ENCODE measurements at regions not wholly inside any gene's neighbourhood (a gene's known extent, or its start where the extent isn't known, plus 50 kb on each side); places are given as distances from the start of the nearest gene placed in this dataset.

- no peaks in the 10 kb centered on the region for H3K27me3 Mint-ChIP-seq (ENCODE audit: low read depth, poor library complexity)
- DNase-seq = no peak
- no peaks in the 10 kb centered on the region for H3K36me3 Mint-ChIP-seq (ENCODE audit: low read depth)
- TF ChIP-seq CTCF (IDR thresholded peaks at IDR 0.05) = no peak
- H3K27ac Mint-ChIP-seq = no peak overlapping the region
- H3K4me1 Mint-ChIP-seq = peaks cover 8% of the 10 kb centered on the region
- peaks cover 10% of the 10 kb centered on the region for H3K9me3 Mint-ChIP-seq
- no peak overlapping the region for H3K4me3 Mint-ChIP-seq
These were observed 55.5 kb upstream of the ST6GAL2 start for GRCh38 chr2:106941372-106941993.

- H3K4me3 Mint-ChIP-seq = no peak overlapping the region
- no peaks in the 10 kb centered on the region for H3K27me3 Mint-ChIP-seq (ENCODE audit: low read depth, poor library complexity)
These were observed 57.7 kb upstream of the ST6GAL2 start for GRCh38 chr2:106943468-106944200.

GRCh38 chr2:106944215-106944614 is 58.2 kb upstream of the ST6GAL2 start:
- no peak for TF ChIP-seq CTCF (IDR thresholded peaks at IDR 0.05)
- DNase-seq = no peak
- H3K36me3 Mint-ChIP-seq (ENCODE audit: low read depth) = no peaks in the 10 kb centered on the region
- H3K27ac Mint-ChIP-seq = no peak overlapping the region
- H3K27me3 Mint-ChIP-seq (ENCODE audit: low read depth, poor library complexity) = no peaks in the 10 kb centered on the region
- peaks cover 13% of the 10 kb centered on the region for H3K9me3 Mint-ChIP-seq
- no peak overlapping the region for H3K4me3 Mint-ChIP-seq
- peaks cover 8% of the 10 kb centered on the region for H3K4me1 Mint-ChIP-seq

More at GRCh38 chr2:106943468-106944200, 57.7 kb upstream of the ST6GAL2 start:
- TF ChIP-seq CTCF (IDR thresholded peaks at IDR 0.05) = no peak
- no peak for DNase-seq
- Mint-ChIP-seq H3K9me3 (peaks cover 10% of the 10 kb centered on the region), H3K4me1 (peaks cover 8% of the 10 kb centered on the region), H3K36me3 (ENCODE audit: low read depth) (no peaks in the 10 kb centered on the region), H3K27ac (no peak overlapping the region)

- Mint-ChIP-seq H3K9me3 (peaks cover 39% of the 10 kb centered on the region), H3K4me1 (no peaks in the 10 kb centered on the region), H3K36me3 (ENCODE audit: low read depth) (peaks cover 6% of the 10 kb centered on the region), H3K4me3 (no peak overlapping the region), H3K27me3 (ENCODE audit: low read depth, poor library complexity) (no peaks in the 10 kb centered on the region), H3K27ac (no peak overlapping the region)
- DNase-seq = no peak
- no peak for TF ChIP-seq CTCF (IDR thresholded peaks at IDR 0.05)
These were observed 62.6 kb upstream of the ST6GAL2 start for GRCh38 chr2:106948540-106948939.

- Mint-ChIP-seq H3K9me3 (peaks cover 33% of the 10 kb centered on the region), H3K27ac (no peak overlapping the region), H3K4me1 (peaks cover 10% of the 10 kb centered on the region), H3K4me3 (no peak overlapping the region), H3K36me3 (ENCODE audit: low read depth) (peaks cover 6% of the 10 kb centered on the region), H3K27me3 (ENCODE audit: low read depth, poor library complexity) (no peaks in the 10 kb centered on the region)
- DNase-seq = no peak
- TF ChIP-seq CTCF (IDR thresholded peaks at IDR 0.05) = no peak
These were observed 67.3 kb upstream of the ST6GAL2 start for GRCh38 chr2:106953236-106953635.

GRCh38 chr2:106953779-106954178 is 67.8 kb upstream of the ST6GAL2 start:
- Mint-ChIP-seq H3K27me3 (ENCODE audit: low read depth, poor library complexity) (no peaks in the 10 kb centered on the region), H3K4me1 (peaks cover 10% of the 10 kb centered on the region), H3K4me3 (no peak overlapping the region), H3K36me3 (ENCODE audit: low read depth) (peaks cover 6% of the 10 kb centered on the region), H3K9me3 (peaks cover 33% of the 10 kb centered on the region), H3K27ac (no peak overlapping the region)
- no peak for DNase-seq
- TF ChIP-seq CTCF (IDR thresholded peaks at IDR 0.05) = no peak

All from nephron progenitor cell (in vitro differentiated cells).